ENCODE measurements at regions not wholly inside any gene's neighbourhood (a gene's known extent, or its start where the extent isn't known, plus 50 kb on each side); places are given as distances from the start of the nearest gene placed in this dataset.

- TF ChIP-seq REST (IDR thresholded peaks at IDR 0.05; ENCODE audit: low read depth, low read length) (no peak), ELF1 (IDR thresholded peaks at IDR 0.05) (no peak)
These were observed 212.2 kb downstream of the KCNJ3 start (continued) for GRCh38 chr2:154910701-154911100.

GRCh38 chr2:154908327-154908726, 209.8 kb downstream of the KCNJ3 start:
- Histone ChIP-seq H4K20me1 (ENCODE audit: insufficient read depth) (no peaks in the 10 kb centered on the region), H3K9me3 (no peaks in the 10 kb centered on the region), H3K9me2 (no peaks in the 10 kb centered on the region), H2AFZ (ENCODE audit: low read depth) (no peak overlapping the region), H3F3A (replicated peaks; ENCODE audit: insufficient read depth) (no peaks in the 10 kb centered on the region), H3K4me3 (ENCODE audit: low read depth in 2 of 2, low read length in 1 of 2) (no peak overlapping the region), H3K36me3 (replicated peaks in 1 of 2; ENCODE audit: control insufficient read depth in 1 of 2, insufficient read depth in 2 of 2, low read length in 1 of 2) (no peaks in the 10 kb centered on the region), H3K4me1 (ENCODE audit: control insufficient read depth in 1 of 2, insufficient read depth in 2 of 2, low read depth in 1 of 2, low read length in 1 of 2) (no peaks in the 10 kb centered on the region), H3K27me3 (ENCODE audit: insufficient read depth) (no peaks in the 10 kb centered on the region), H3K4me2 (no peak overlapping the region), H3K27ac (ENCODE audit: low read depth in 2 of 2, low read length in 1 of 2) (no peak overlapping the region), H3K79me2 (ENCODE audit: insufficient read depth) (no peaks in the 10 kb centered on the region), H3K9ac (no peak overlapping the region)
- ChIA-PET CTCF (no interaction called here), POLR2A (interaction anchor here (0.6 kb wide), 1 partner anchor 60 kb away, joined by 6 read pairs; no protein-coding TSS in a partner anchor)
- no peak for DNase-seq
- 49% methylated on average over 3 of the region's 4 CpGs for WGBS (ENCODE audit: low lambda C conversion rate)
- no peak for TF ChIP-seq GATA2 (CRISPR knock-in tag; IDR thresholded peaks at IDR 0.05)
- TF ChIP-seq USF1 (IDR thresholded peaks at IDR 0.05; ENCODE audit: borderline replicate concordance, low read depth): no peak
- no peak for TF ChIP-seq IRF3 (IDR thresholded peaks at IDR 0.05; ENCODE audit: low read depth, low read length)
- TF ChIP-seq ZBTB33 (IDR thresholded peaks at IDR 0.05; ENCODE audit: borderline replicate concordance, low read depth): no peak
- no peak for TF ChIP-seq MXI1 (IDR thresholded peaks at IDR 0.05; ENCODE audit: low read depth, low read length)
- no peak for TF ChIP-seq RCOR1 (IDR thresholded peaks at IDR 0.05; ENCODE audit: low read length)
- no peak for TF ChIP-seq RFX5 (IDR thresholded peaks at IDR 0.05; ENCODE audit: low read length)
- TF ChIP-seq SIN3A (IDR thresholded peaks at IDR 0.05; ENCODE audit: borderline replicate concordance, low read depth, low read length): no peak
- TF ChIP-seq CTCF (IDR thresholded peaks at IDR 0.05): no peak

Small RNA genes in the stretch of these regions (small RNA-seq; reads per million reads assigned to genes)
- gene MTCO1P45 (0 to 0.10 (median 0) reads per million in 7 experiments), gene RNU6-1001P (0 reads per million in 7 experiments), gene RNU6-546P (0 reads per million in 7 experiments)
